Retinal pigment epithelial cell (primary cell): ENCODE measurements at regions not wholly inside any gene's neighbourhood (a gene's known extent, or its start where the extent isn't known, plus 50 kb on each side); places are given as distances from the start of the nearest gene placed in this dataset.
A peak's percentile ranks its signal among the peaks of the same experiment; 100 is the strongest.

Source experiments
- DNase-seq: peaks from one replicate; pipeline ENCODE4 v3.0.0-alpha.2; 2010; ENCODE audit warnings: low read depth
- H3K4me3 ChIP-seq: 2 replicates; pipeline ENCODE4 v1.5.1; 2011; ENCODE audit warnings: mild to moderate bottlenecking, low read length, control low read depth, moderate library complexity
- CTCF ChIP-seq: conservative IDR thresholded peaks from 2 replicates; pipeline ENCODE4 v1.5.1; 2011; ENCODE audit warnings: low read depth, low read length, control low read depth, inconsistent platforms

DNA sequence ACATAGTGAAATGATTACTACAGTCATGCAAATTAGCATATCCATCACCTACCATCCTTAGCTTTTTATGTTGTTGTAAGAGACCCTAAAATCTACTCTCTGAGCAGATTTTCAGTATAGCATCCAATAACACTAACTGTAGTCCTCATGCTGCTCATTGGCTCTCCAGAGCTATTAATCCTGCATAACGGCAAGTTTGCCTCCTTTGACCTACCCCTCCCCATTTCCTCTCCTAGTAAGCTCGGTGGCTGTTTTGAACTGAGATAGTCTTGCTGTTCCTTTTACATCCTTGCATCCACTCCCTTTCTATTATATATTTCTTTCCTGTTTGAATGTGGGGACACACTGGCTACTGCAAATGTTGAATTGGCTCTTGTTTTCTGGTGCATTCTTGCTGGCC lies 481.5 kb downstream of the TSN start:
- DNase-seq = no peak
- no peak for TF ChIP-seq CTCF
- H3K4me3 ChIP-seq = no peak overlapping the region

DNA sequence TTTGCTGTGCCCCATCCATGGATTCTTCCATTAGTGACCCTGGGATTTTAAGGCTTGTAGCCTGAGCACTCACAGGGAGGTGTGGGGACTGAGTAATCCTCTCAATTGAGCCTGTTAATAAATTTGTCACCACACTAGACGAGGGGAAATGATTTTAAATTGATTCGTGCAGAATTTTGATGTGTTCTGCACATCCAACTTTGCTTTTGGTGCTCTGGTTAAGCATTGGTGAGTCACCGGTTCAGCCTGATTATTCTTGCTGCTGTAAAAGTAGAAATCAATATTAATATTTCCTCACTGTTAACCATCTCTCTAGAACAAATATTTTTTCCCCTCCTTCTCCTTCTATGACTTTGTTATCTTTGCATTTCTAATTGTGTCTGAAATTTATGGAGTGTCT lies 482.0 kb downstream of the TSN start:
- TF ChIP-seq CTCF = no peak
- H3K4me3 ChIP-seq = no peak overlapping the region
- no peak for DNase-seq

DNA sequence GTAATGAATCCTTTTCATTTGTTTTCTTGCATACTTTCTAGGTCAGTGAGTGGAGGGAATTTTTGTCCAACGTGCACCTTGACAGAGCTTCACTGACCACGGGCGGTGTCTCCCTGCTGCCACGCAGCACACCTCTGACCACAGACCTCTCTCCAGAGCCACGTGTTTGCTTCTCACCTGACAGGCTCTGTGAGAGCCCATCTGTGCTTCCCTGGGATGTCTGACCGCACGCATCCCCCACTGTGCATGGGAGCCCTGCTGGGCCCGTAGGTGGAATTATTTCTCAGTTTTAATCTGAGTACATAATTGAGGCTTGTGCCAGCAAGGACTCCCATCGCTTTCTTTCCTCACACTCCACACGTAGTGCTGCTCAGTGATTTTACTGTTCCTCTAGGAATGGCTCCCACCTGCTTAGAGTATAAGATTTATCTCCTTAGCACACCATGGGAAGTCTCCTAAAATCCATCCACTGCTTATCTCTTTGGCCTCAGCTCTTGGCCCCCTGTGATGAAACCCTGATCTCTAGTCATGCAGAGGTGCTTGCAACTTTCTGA lies 482.6 kb downstream of the TSN start:
- no peak for TF ChIP-seq CTCF
- no peak for DNase-seq
- no peak overlapping the region for H3K4me3 ChIP-seq

- TF ChIP-seq CTCF = peak; percentile 18
- no peak for DNase-seq
- no peak overlapping the region for H3K4me3 ChIP-seq
Measured at GRCh38 chr2:122239440-122239839, 484.0 kb downstream of the TSN start.

GRCh38 chr2:122244598-122245229 lies 489.3 kb downstream of the TSN start:
- no peak for TF ChIP-seq CTCF

GRCh38 chr2:122249673-122250072 lies 494.2 kb downstream of the TSN start:
- TF ChIP-seq CTCF = no peak
- no peak overlapping the region for H3K4me3 ChIP-seq
- no peak for DNase-seq

More at GRCh38 chr2:122244598-122245229, 489.3 kb downstream of the TSN start:
- DNase-seq = no peak
- no peak overlapping the region for H3K4me3 ChIP-seq

DNA sequence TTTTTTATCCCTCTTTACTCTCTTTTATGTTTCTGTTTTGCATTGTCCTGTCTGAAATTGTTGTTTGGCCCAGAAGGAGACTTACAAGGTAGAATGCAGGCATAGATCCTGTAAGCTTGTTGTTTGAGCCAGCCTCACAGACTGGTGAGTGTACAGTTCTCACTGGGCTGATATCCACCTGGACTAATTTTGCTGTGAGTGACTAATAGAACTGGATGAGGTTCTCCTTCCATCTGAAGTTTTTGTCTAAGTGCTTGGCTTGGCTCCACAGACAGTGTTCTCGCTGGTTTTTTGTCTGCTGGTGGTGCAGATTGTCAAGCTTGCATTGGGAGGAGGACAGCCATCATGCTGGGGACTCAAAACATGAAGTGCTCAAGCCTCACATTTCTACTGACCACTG lies 495.7 kb downstream of the TSN start:
- no peak for TF ChIP-seq CTCF
- DNase-seq = no peak
- H3K4me3 ChIP-seq = no peak overlapping the region
